ENCODE measurements at regions not wholly inside any gene's neighbourhood (a gene's known extent, or its start where the extent isn't known, plus 50 kb on each side); places are given as distances from the start of the nearest gene placed in this dataset.

GRCh38 chr12:14190694-14191093 is 174.8 kb upstream of the ATF7IP start:
- Histone ChIP-seq H3K18ac (ENCODE audit: low read length) (no peak overlapping the region), H3K4me1 (ENCODE audit: control insufficient read depth, low read depth, low read length) (no peaks in the 10 kb centered on the region), H3K9ac (ENCODE audit: low read length) (no peak overlapping the region), H4K8ac (ENCODE audit: low read depth, low read length) (no peak overlapping the region), H3K27me3 (ENCODE audit: insufficient read depth, low read length, poor library complexity) (no peaks in the 10 kb centered on the region), H3K79me1 (ENCODE audit: low read length) (no peaks in the 10 kb centered on the region), H3K56ac (ENCODE audit: low read length) (no peak overlapping the region), H2BK120ac (ENCODE audit: low read depth, low read length) (no peak overlapping the region), H3K4me2 (ENCODE audit: low read length) (no peak overlapping the region), H2BK15ac (replicated peaks; ENCODE audit: low read depth) (no peak overlapping the region), H3K79me2 (ENCODE audit: control insufficient read depth, insufficient read depth, low read length) (no peaks in the 10 kb centered on the region), H2BK5ac (ENCODE audit: low read length) (no peak overlapping the region), H3K23ac (ENCODE audit: low read length) (no peak overlapping the region), H3K27ac (ENCODE audit: low read depth, low read length) (no peak overlapping the region), H3K36me3 (ENCODE audit: control insufficient read depth, insufficient read depth, low read length) (no peaks in the 10 kb centered on the region), H3K4ac (ENCODE audit: low read depth, low read length) (no peak overlapping the region), H4K5ac (ENCODE audit: low read length) (no peak overlapping the region), H3K4me3 (ENCODE audit: low read length) (no peak overlapping the region), H2AK5ac (ENCODE audit: low read length) (no peak overlapping the region)
- no peak for DNase-seq
- WGBS (ENCODE audit: extremely low coverage, insufficient coverage, low lambda C conversion rate), result no CpG with 5 or more reads among the region's 1 CpG

DNA sequence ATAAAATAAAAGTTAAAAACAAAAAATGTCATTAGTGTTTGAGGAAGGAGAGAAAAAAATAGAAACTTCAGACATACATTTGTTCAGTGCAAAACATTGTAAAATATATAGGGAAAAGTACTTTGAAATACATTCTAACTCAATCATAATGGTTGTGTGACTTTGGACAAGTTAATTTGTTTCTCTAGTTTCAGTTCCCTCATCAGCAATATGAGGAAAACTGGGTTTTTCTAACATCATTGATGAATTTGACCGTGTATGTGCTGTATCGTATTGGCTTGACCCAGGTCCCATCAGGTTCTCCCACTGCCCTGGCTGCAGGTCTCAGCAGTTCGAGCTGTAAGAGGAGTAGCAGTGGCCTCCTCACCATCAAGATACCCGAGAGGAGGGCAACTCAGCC is 173.9 kb upstream of the ATF7IP start:
- H3K79me2 ChIP-seq (ENCODE audit: control insufficient read depth, insufficient read depth, low read length), result no peaks in the 10 kb centered on the region
- no peak overlapping the region for H2AK5ac ChIP-seq (ENCODE audit: low read length)
- no peaks in the 10 kb centered on the region for H3K36me3 ChIP-seq (ENCODE audit: control insufficient read depth, insufficient read depth, low read length)
- H3K4me2 ChIP-seq (ENCODE audit: low read length), result no peak overlapping the region
- no peak overlapping the region for H3K4me3 ChIP-seq (ENCODE audit: low read length)
- no peaks in the 10 kb centered on the region for H3K27me3 ChIP-seq (ENCODE audit: insufficient read depth, low read length, poor library complexity)
- H2BK5ac ChIP-seq (ENCODE audit: low read length), result no peak overlapping the region
- H3K27ac ChIP-seq (ENCODE audit: low read depth, low read length), result no peak overlapping the region
- H3K4ac ChIP-seq (ENCODE audit: low read depth, low read length), result no peak overlapping the region
- no peak overlapping the region for H3K18ac ChIP-seq (ENCODE audit: low read length)
- H4K5ac ChIP-seq (ENCODE audit: low read length), result no peak overlapping the region
- no peak for DNase-seq
- no peak overlapping the region for H4K8ac ChIP-seq (ENCODE audit: low read depth, low read length)
- H3K4me1 ChIP-seq (ENCODE audit: control insufficient read depth, low read depth, low read length), result no peaks in the 10 kb centered on the region
- H3K23ac ChIP-seq (ENCODE audit: low read length), result no peak overlapping the region
- H2BK120ac ChIP-seq (ENCODE audit: low read depth, low read length), result no peak overlapping the region
- no peaks in the 10 kb centered on the region for H3K79me1 ChIP-seq (ENCODE audit: low read length)
- H3K56ac ChIP-seq (ENCODE audit: low read length), result no peak overlapping the region
- H3K9ac ChIP-seq (ENCODE audit: low read length), result no peak overlapping the region
- no peak overlapping the region for H2BK15ac ChIP-seq (replicated peaks; ENCODE audit: low read depth)
- no CpG with 5 or more reads among the region's 4 CpGs for whole genome bisulfite sequencing (ENCODE audit: extremely low coverage, insufficient coverage, low lambda C conversion rate)

- Histone ChIP-seq H4K5ac (ENCODE audit: low read length) (no peak overlapping the region), H2BK5ac (ENCODE audit: low read length) (no peak overlapping the region), H3K18ac (ENCODE audit: low read length) (no peak overlapping the region), H3K79me2 (ENCODE audit: control insufficient read depth, insufficient read depth, low read length) (no peaks in the 10 kb centered on the region), H3K56ac (ENCODE audit: low read length) (no peak overlapping the region), H3K4me3 (ENCODE audit: low read length) (no peak overlapping the region), H3K36me3 (ENCODE audit: control insufficient read depth, insufficient read depth, low read length) (no peaks in the 10 kb centered on the region), H2BK15ac (replicated peaks; ENCODE audit: low read depth) (no peak overlapping the region), H3K27ac (ENCODE audit: low read depth, low read length) (no peak overlapping the region), H3K4ac (ENCODE audit: low read depth, low read length) (no peak overlapping the region), H3K27me3 (ENCODE audit: insufficient read depth, low read length, poor library complexity) (no peaks in the 10 kb centered on the region), H2AK5ac (ENCODE audit: low read length) (no peak overlapping the region), H3K4me1 (ENCODE audit: control insufficient read depth, low read depth, low read length) (no peaks in the 10 kb centered on the region), H3K79me1 (ENCODE audit: low read length) (no peaks in the 10 kb centered on the region), H4K8ac (ENCODE audit: low read depth, low read length) (no peak overlapping the region), H3K9ac (ENCODE audit: low read length) (no peak overlapping the region), H3K4me2 (ENCODE audit: low read length) (no peak overlapping the region), H3K23ac (ENCODE audit: low read length) (no peak overlapping the region), H2BK120ac (ENCODE audit: low read depth, low read length) (no peak overlapping the region)
- DNase-seq, result no peak
- no CpG with 5 or more reads among the region's 10 CpGs for WGBS (ENCODE audit: extremely low coverage, insufficient coverage, low lambda C conversion rate)
These were observed 171.8 kb upstream of the ATF7IP start for GRCh38 chr12:14193639-14194038.

DNA sequence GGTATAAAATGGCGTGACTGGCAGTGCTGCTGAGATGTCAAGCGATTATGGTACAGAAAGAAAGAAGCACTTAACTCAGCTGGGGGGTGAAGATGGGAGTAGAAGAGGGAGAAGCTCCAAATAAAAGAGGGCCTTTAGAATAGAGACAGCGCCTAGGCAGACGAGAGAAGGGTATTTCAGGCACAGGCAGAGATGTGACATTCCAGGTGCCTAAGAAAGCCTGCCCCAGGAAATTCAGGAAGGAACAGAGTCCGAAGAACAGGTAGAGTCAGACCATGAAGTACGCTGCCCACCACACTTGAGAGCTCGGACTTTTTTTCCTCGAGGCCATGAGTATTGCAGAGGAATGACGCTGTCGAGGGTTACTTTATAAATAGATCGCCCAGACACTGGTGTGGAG is 170.9 kb upstream of the ATF7IP start:
- no peak overlapping the region for H2BK120ac ChIP-seq (ENCODE audit: low read depth, low read length)
- no peak overlapping the region for H3K23ac ChIP-seq (ENCODE audit: low read length)
- no CpG with 5 or more reads among the region's 11 CpGs for WGBS (ENCODE audit: extremely low coverage, insufficient coverage, low lambda C conversion rate)
- H3K36me3 ChIP-seq (ENCODE audit: control insufficient read depth, insufficient read depth, low read length), result no peaks in the 10 kb centered on the region
- no peak overlapping the region for H4K5ac ChIP-seq (ENCODE audit: low read length)
- H3K27me3 ChIP-seq (ENCODE audit: insufficient read depth, low read length, poor library complexity), result no peaks in the 10 kb centered on the region
- H3K4me3 ChIP-seq (ENCODE audit: low read length), result no peak overlapping the region
- no peak overlapping the region for H3K27ac ChIP-seq (ENCODE audit: low read depth, low read length)
- no peak overlapping the region for H3K56ac ChIP-seq (ENCODE audit: low read length)
- no peak overlapping the region for H3K4ac ChIP-seq (ENCODE audit: low read depth, low read length)
- H3K4me1 ChIP-seq (ENCODE audit: control insufficient read depth, low read depth, low read length), result no peaks in the 10 kb centered on the region
- no peak overlapping the region for H3K9ac ChIP-seq (ENCODE audit: low read length)
- no peaks in the 10 kb centered on the region for H3K79me2 ChIP-seq (ENCODE audit: control insufficient read depth, insufficient read depth, low read length)
- H3K4me2 ChIP-seq (ENCODE audit: low read length), result no peak overlapping the region
- no peak overlapping the region for H2BK15ac ChIP-seq (replicated peaks; ENCODE audit: low read depth)
- no peak overlapping the region for H4K8ac ChIP-seq (ENCODE audit: low read depth, low read length)
- H3K79me1 ChIP-seq (ENCODE audit: low read length), result no peaks in the 10 kb centered on the region
- H3K18ac ChIP-seq (ENCODE audit: low read length), result no peak overlapping the region
- DNase-seq, result no peak
- no peak overlapping the region for H2BK5ac ChIP-seq (ENCODE audit: low read length)
- H2AK5ac ChIP-seq (ENCODE audit: low read length), result no peak overlapping the region

DNA sequence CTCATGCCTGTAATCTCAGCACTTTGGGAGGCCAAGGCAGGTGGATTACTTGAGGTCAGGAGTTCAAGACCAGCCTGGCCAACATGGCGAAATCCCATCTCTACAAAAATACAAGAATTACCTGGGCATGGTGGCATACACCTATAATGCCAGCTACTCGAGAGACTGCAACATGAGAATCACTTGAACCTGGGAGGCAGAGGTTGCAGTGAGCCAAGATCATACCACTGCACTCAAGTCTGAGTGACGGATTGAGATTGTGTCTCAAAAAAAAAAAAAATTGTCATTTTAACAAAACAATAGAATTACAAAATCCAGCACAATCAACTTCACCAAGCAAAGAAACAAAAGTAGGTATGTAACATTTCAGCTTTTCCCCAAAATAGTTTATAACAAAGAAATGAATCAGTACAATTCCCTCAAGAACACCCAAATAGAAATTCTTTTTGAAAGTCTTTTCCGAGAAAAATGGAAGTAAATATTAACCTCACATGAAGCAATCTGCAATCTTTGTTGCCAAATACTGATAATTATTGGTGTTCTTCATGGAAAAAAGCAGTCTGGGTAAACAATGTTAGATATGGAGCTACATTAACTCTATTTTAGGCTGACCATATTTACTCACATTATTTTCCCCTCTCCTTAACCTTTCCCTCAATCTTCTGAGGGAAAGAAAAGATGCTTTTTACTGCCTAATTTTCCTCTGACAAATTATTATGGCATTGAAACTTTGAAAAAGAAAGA is 165.9 kb upstream of the ATF7IP start:
- WGBS (ENCODE audit: extremely low coverage, insufficient coverage, low lambda C conversion rate), result no CpG with 5 or more reads among the region's 4 CpGs
- Histone ChIP-seq H3K4me1 (ENCODE audit: control insufficient read depth, low read depth, low read length) (no peaks in the 10 kb centered on the region), H2BK5ac (ENCODE audit: low read length) (no peak overlapping the region), H4K5ac (ENCODE audit: low read length) (no peak overlapping the region), H3K36me3 (ENCODE audit: control insufficient read depth, insufficient read depth, low read length) (no peaks in the 10 kb centered on the region), H2BK15ac (replicated peaks; ENCODE audit: low read depth) (no peak overlapping the region), H3K27me3 (ENCODE audit: insufficient read depth, low read length, poor library complexity) (no peaks in the 10 kb centered on the region), H4K8ac (ENCODE audit: low read depth, low read length) (no peak overlapping the region), H3K4me2 (ENCODE audit: low read length) (no peak overlapping the region), H3K23ac (ENCODE audit: low read length) (no peak overlapping the region), H3K56ac (ENCODE audit: low read length) (no peak overlapping the region), H2BK120ac (ENCODE audit: low read depth, low read length) (no peak overlapping the region), H3K9ac (ENCODE audit: low read length) (no peak overlapping the region), H3K27ac (ENCODE audit: low read depth, low read length) (no peak overlapping the region), H2AK5ac (ENCODE audit: low read length) (no peak overlapping the region), H3K4me3 (ENCODE audit: low read length) (no peak overlapping the region), H3K4ac (ENCODE audit: low read depth, low read length) (no peak overlapping the region), H3K79me1 (ENCODE audit: low read length) (no peaks in the 10 kb centered on the region), H3K18ac (ENCODE audit: low read length) (no peak overlapping the region), H3K79me2 (ENCODE audit: control insufficient read depth, insufficient read depth, low read length) (no peaks in the 10 kb centered on the region)
- DNase-seq, result no peak

- Histone ChIP-seq H3K27me3 (ENCODE audit: insufficient read depth, low read length, poor library complexity) (no peaks in the 10 kb centered on the region), H3K4ac (ENCODE audit: low read depth, low read length) (no peak overlapping the region), H3K18ac (ENCODE audit: low read length) (no peak overlapping the region), H3K79me1 (ENCODE audit: low read length) (no peaks in the 10 kb centered on the region), H2BK120ac (ENCODE audit: low read depth, low read length) (no peak overlapping the region), H4K5ac (ENCODE audit: low read length) (no peak overlapping the region), H3K4me1 (ENCODE audit: control insufficient read depth, low read depth, low read length) (no peaks in the 10 kb centered on the region), H2BK5ac (ENCODE audit: low read length) (no peak overlapping the region), H2AK5ac (ENCODE audit: low read length) (no peak overlapping the region), H3K23ac (ENCODE audit: low read length) (no peak overlapping the region), H4K8ac (ENCODE audit: low read depth, low read length) (no peak overlapping the region), H3K9ac (ENCODE audit: low read length) (no peak overlapping the region), H3K56ac (ENCODE audit: low read length) (no peak overlapping the region), H3K4me2 (ENCODE audit: low read length) (no peak overlapping the region), H2BK15ac (replicated peaks; ENCODE audit: low read depth) (no peak overlapping the region), H3K4me3 (ENCODE audit: low read length) (no peak overlapping the region), H3K79me2 (ENCODE audit: control insufficient read depth, insufficient read depth, low read length) (no peaks in the 10 kb centered on the region), H3K36me3 (ENCODE audit: control insufficient read depth, insufficient read depth, low read length) (no peaks in the 10 kb centered on the region), H3K27ac (ENCODE audit: low read depth, low read length) (no peak overlapping the region)
- no CpG with 5 or more reads among the region's 2 CpGs for WGBS (ENCODE audit: extremely low coverage, insufficient coverage, low lambda C conversion rate)
- no peak for DNase-seq
These were observed 164.9 kb upstream of the ATF7IP start for GRCh38 chr12:14200598-14200997.

All from mesendoderm (in vitro differentiated cells).